GM12891 (cell line): ENCODE measurements at regions not wholly inside any gene's neighbourhood (a gene's known extent, or its start where the extent isn't known, plus 50 kb on each side); places are given as distances from the start of the nearest gene placed in this dataset.

Source experiments
- DNase-seq: peaks from one replicate; pipeline ENCODE4 v3.0.0; 2011; ENCODE audit warnings: low spot score; ENCODE audit not compliant: insufficient read length
- FAIRE-seq: peaks from 2 replicates; lab custom pipeline; 2011; peaks lifted over from hg19 to GRCh38; lab: Jason Lieb, UNC
- PAX5 ChIP-seq: IDR thresholded peaks from 2 replicates; pipeline ENCODE4 v1.6.1; 2011; ENCODE audit warnings: low read length, moderate library complexity, mild to moderate bottlenecking; ENCODE audit not compliant: insufficient read depth, severe bottlenecking
- POLR2A ChIP-seq: IDR thresholded peaks from 2 replicates; pipeline ENCODE4 v1.6.1; 2011; ENCODE audit warnings: low read depth, low read length, control low read depth
- POLR2AphosphoS5 ChIP-seq: IDR thresholded peaks from 2 replicates; pipeline ENCODE4 v1.6.1; 2011; ENCODE audit warnings: low read depth, low read length, control low read depth
- POU2F2 ChIP-seq: IDR thresholded peaks from 2 replicates; pipeline ENCODE4 v1.6.1; 2011; ENCODE audit warnings: low read depth, mild to moderate bottlenecking, control low read depth, low read length, moderate library complexity
- SPI1 ChIP-seq: IDR thresholded peaks from 2 replicates; pipeline ENCODE4 v1.6.1; 2011; ENCODE audit warnings: low read depth, low read length, control low read depth
- TAF1 ChIP-seq: IDR thresholded peaks from 2 replicates; pipeline ENCODE4 v1.6.1; 2011; ENCODE audit warnings: low read depth, low read length, control low read depth

- DNase-seq (no peak), FAIRE-seq (no peak)
- TF ChIP-seq POLR2AphosphoS5 (no peak), POLR2A (no peak), TAF1 (no peak)
Observed at GRCh38 chr20:18913701-18914100, 100.1 kb downstream of the SCP2D1 start.

GRCh38 chr20:18914796-18915195, 101.2 kb downstream of the SCP2D1 start:
- no peak for TF ChIP-seq POLR2A
- no peak for TF ChIP-seq TAF1
- no peak for TF ChIP-seq SPI1
- no peak for TF ChIP-seq PAX5
- TF ChIP-seq POU2F2: no peak
- TF ChIP-seq POLR2AphosphoS5: no peak
- no peak for FAIRE-seq
- DNase-seq: no peak

- DNase-seq (no peak), FAIRE-seq (no peak)
- TF ChIP-seq POLR2A (no peak), SPI1 (peak; percentile 66), TAF1 (no peak), POU2F2 (no peak)
Observed at GRCh38 chr20:18916886-18917750, 103.5 kb downstream of the SCP2D1 start.

- DNase-seq: no peak
- TF ChIP-seq POLR2A (no peak), POLR2AphosphoS5 (no peak), SPI1 (no peak), POU2F2 (no peak), PAX5 (no peak)
- FAIRE-seq: no peak
Observed at GRCh38 chr20:18919996-18920395, 106.4 kb downstream of the SCP2D1 start.

GRCh38 chr20:18921291-18921690, 107.7 kb downstream of the SCP2D1 start:
- FAIRE-seq: no peak
- no peak for DNase-seq
- TF ChIP-seq SPI1: no peak
- no peak for TF ChIP-seq TAF1
- TF ChIP-seq POU2F2: no peak
- TF ChIP-seq POLR2A: no peak
- no peak for TF ChIP-seq POLR2AphosphoS5
- no peak for TF ChIP-seq PAX5

GRCh38 chr20:18922251-18922650, 108.7 kb downstream of the SCP2D1 start:
- DNase-seq (no peak), FAIRE-seq (no peak)
- TF ChIP-seq POU2F2 (no peak), POLR2A (no peak), SPI1 (no peak), PAX5 (no peak), TAF1 (no peak), POLR2AphosphoS5 (no peak)

GRCh38 chr20:18922898-18923297, 109.3 kb downstream of the SCP2D1 start:
- no peak for TF ChIP-seq TAF1
- no peak for TF ChIP-seq PAX5
- DNase-seq (no peak), FAIRE-seq (no peak)

GRCh38 chr20:18926965-18927364, 113.4 kb downstream of the SCP2D1 start:
- no peak for DNase-seq
- FAIRE-seq: no peak
- TF ChIP-seq SPI1: no peak
- no peak for TF ChIP-seq POLR2AphosphoS5
- no peak for TF ChIP-seq PAX5
- TF ChIP-seq TAF1: no peak
- TF ChIP-seq POU2F2: no peak
- TF ChIP-seq POLR2A: no peak

GRCh38 chr20:18928626-18929025, 115.0 kb downstream of the SCP2D1 start:
- no peak for DNase-seq
- no peak for FAIRE-seq
- TF ChIP-seq POLR2A (no peak), PAX5 (no peak), TAF1 (no peak), POLR2AphosphoS5 (no peak), POU2F2 (no peak), SPI1 (no peak)

GRCh38 chr20:18929800-18930199, 116.2 kb downstream of the SCP2D1 start:
- no peak for DNase-seq
- no peak for FAIRE-seq
- TF ChIP-seq POLR2A (no peak), TAF1 (no peak), POLR2AphosphoS5 (no peak), PAX5 (no peak), POU2F2 (no peak), SPI1 (no peak)

GRCh38 chr20:18943542-18943941, 130.0 kb downstream of the SCP2D1 start:
- FAIRE-seq: no peak
- no peak for DNase-seq
- TF ChIP-seq POLR2AphosphoS5: no peak
- no peak for TF ChIP-seq POLR2A
- TF ChIP-seq PAX5: no peak
- no peak for TF ChIP-seq TAF1
- TF ChIP-seq POU2F2: no peak
- no peak for TF ChIP-seq SPI1
